ENCODE measurements at regions not wholly inside any gene's neighbourhood (a gene's known extent, or its start where the extent isn't known, plus 50 kb on each side); places are given as distances from the start of the nearest gene placed in this dataset.

GRCh38 chr4:136463941-136464340 is 1068.4 kb downstream of the PCDH18 start:
- no peaks in the 10 kb centered on the region for H3K4me1 ChIP-seq
- no peak overlapping the region for H3K4me3 ChIP-seq (ENCODE audit: low read depth, low read length)
- no peaks in the 10 kb centered on the region for H3K27me3 ChIP-seq (ENCODE audit: control insufficient read depth, insufficient read depth, low read length)
- H3K79me2 ChIP-seq: no peaks in the 10 kb centered on the region
- TF ChIP-seq CTCF (IDR thresholded peaks at IDR 0.05): no peak
- H3K27ac ChIP-seq: no peak overlapping the region
- H2AFZ ChIP-seq: no peak overlapping the region
- no peaks in the 10 kb centered on the region for H3K9me3 ChIP-seq (ENCODE audit: control insufficient read depth, low read length)
- no peak overlapping the region for H3K9ac ChIP-seq
- no peaks in the 10 kb centered on the region for H3K36me3 ChIP-seq (ENCODE audit: control insufficient read depth, insufficient read depth, low read length)
- no peak overlapping the region for H3K4me2 ChIP-seq (ENCODE audit: low read length)

GRCh38 chr4:136461533-136461932 is 1070.8 kb downstream of the PCDH18 start:
- Histone ChIP-seq H2AFZ (no peak overlapping the region), H3K9me3 (ENCODE audit: control insufficient read depth, low read length) (no peaks in the 10 kb centered on the region), H3K4me2 (ENCODE audit: low read length) (no peak overlapping the region), H3K4me3 (ENCODE audit: low read depth, low read length) (no peak overlapping the region), H3K27ac (no peak overlapping the region), H3K4me1 (no peaks in the 10 kb centered on the region), H3K27me3 (ENCODE audit: control insufficient read depth, insufficient read depth, low read length) (no peaks in the 10 kb centered on the region), H3K36me3 (ENCODE audit: control insufficient read depth, insufficient read depth, low read length) (no peaks in the 10 kb centered on the region), H3K9ac (no peak overlapping the region), H3K79me2 (no peaks in the 10 kb centered on the region)
- TF ChIP-seq CTCF (IDR thresholded peaks at IDR 0.05): no peak

- H3K79me2 ChIP-seq: no peaks in the 10 kb centered on the region
- H3K4me1 ChIP-seq: no peaks in the 10 kb centered on the region
- no peaks in the 10 kb centered on the region for H3K9me3 ChIP-seq (ENCODE audit: control insufficient read depth, low read length)
- no peaks in the 10 kb centered on the region for H3K27me3 ChIP-seq (ENCODE audit: control insufficient read depth, insufficient read depth, low read length)
- H3K4me3 ChIP-seq (ENCODE audit: low read depth, low read length): no peak overlapping the region
- no peak overlapping the region for H3K27ac ChIP-seq
- no peaks in the 10 kb centered on the region for H3K36me3 ChIP-seq (ENCODE audit: control insufficient read depth, insufficient read depth, low read length)
- H3K4me2 ChIP-seq (ENCODE audit: low read length): no peak overlapping the region
- no peak for TF ChIP-seq CTCF (IDR thresholded peaks at IDR 0.05)
- H3K9ac ChIP-seq: no peak overlapping the region
- no peak overlapping the region for H2AFZ ChIP-seq
These were observed 1074.0 kb downstream of the PCDH18 start for GRCh38 chr4:136458326-136458725.

- no peak overlapping the region for H3K27ac ChIP-seq
- H3K4me1 ChIP-seq: no peaks in the 10 kb centered on the region
- TF ChIP-seq CTCF (IDR thresholded peaks at IDR 0.05): no peak
These were observed 1074.7 kb downstream of the PCDH18 start for GRCh38 chr4:136457577-136457976.

GRCh38 chr4:136457004-136457403 is 1075.3 kb downstream of the PCDH18 start:
- no peak overlapping the region for H3K4me2 ChIP-seq (ENCODE audit: low read length)
- no peaks in the 10 kb centered on the region for H3K27me3 ChIP-seq (ENCODE audit: control insufficient read depth, insufficient read depth, low read length)
- no peaks in the 10 kb centered on the region for H3K79me2 ChIP-seq
- H3K4me1 ChIP-seq: no peaks in the 10 kb centered on the region
- H3K4me3 ChIP-seq (ENCODE audit: low read depth, low read length): no peak overlapping the region
- TF ChIP-seq CTCF (IDR thresholded peaks at IDR 0.05): no peak
- H3K9ac ChIP-seq: no peak overlapping the region
- H3K9me3 ChIP-seq (ENCODE audit: control insufficient read depth, low read length): no peaks in the 10 kb centered on the region
- no peak overlapping the region for H3K27ac ChIP-seq
- H3K36me3 ChIP-seq (ENCODE audit: control insufficient read depth, insufficient read depth, low read length): no peaks in the 10 kb centered on the region
- no peak overlapping the region for H2AFZ ChIP-seq

More at GRCh38 chr4:136457577-136457976, 1074.7 kb downstream of the PCDH18 start:
- H3K4me3 ChIP-seq (ENCODE audit: low read depth, low read length): no peak overlapping the region
- no peak overlapping the region for H3K4me2 ChIP-seq (ENCODE audit: low read length)
- no peak overlapping the region for H3K9ac ChIP-seq
- no peaks in the 10 kb centered on the region for H3K27me3 ChIP-seq (ENCODE audit: control insufficient read depth, insufficient read depth, low read length)
- no peaks in the 10 kb centered on the region for H3K79me2 ChIP-seq
- no peaks in the 10 kb centered on the region for H3K9me3 ChIP-seq (ENCODE audit: control insufficient read depth, low read length)
- H2AFZ ChIP-seq: no peak overlapping the region
- H3K36me3 ChIP-seq (ENCODE audit: control insufficient read depth, insufficient read depth, low read length): no peaks in the 10 kb centered on the region

All from parathyroid adenoma (tissue), 2 donors.